ENCODE measurements at regions not wholly inside any gene's neighbourhood (a gene's known extent, or its start where the extent isn't known, plus 50 kb on each side); places are given as distances from the start of the nearest gene placed in this dataset.

- no peak for TF ChIP-seq CTCF (IDR thresholded peaks at IDR 0.05; ENCODE audit: extremely low read depth, missing control alignments)
Observed at GRCh38 chr13:111609631-111610030, 289.2 kb downstream of the TEX29 start.

GRCh38 chr13:111610081-111610480 is 289.6 kb downstream of the TEX29 start:
- DNase-seq (ENCODE audit: low spot score), result no peak
- no peak for TF ChIP-seq CTCF (IDR thresholded peaks at IDR 0.05; ENCODE audit: extremely low read depth, missing control alignments)

More at GRCh38 chr13:111609631-111610030, 289.2 kb downstream of the TEX29 start:
- DNase-seq (ENCODE audit: low spot score), result no peak

GRCh38 chr13:111610879-111611278 is 290.4 kb downstream of the TEX29 start:
- no peak for TF ChIP-seq CTCF (IDR thresholded peaks at IDR 0.05; ENCODE audit: extremely low read depth, missing control alignments)
- no peak for DNase-seq (ENCODE audit: low spot score)

GRCh38 chr13:111611651-111612050 is 291.2 kb downstream of the TEX29 start:
- no peak for TF ChIP-seq CTCF (IDR thresholded peaks at IDR 0.05; ENCODE audit: extremely low read depth, missing control alignments)
- no peak for DNase-seq (ENCODE audit: low spot score)

- TF ChIP-seq CTCF (IDR thresholded peaks at IDR 0.05; ENCODE audit: extremely low read depth, missing control alignments), result no peak
- no peak for DNase-seq (ENCODE audit: low spot score)
Observed at GRCh38 chr13:111612886-111613285, 292.4 kb downstream of the TEX29 start.

GRCh38 chr13:111614009-111614408 is 293.6 kb downstream of the TEX29 start:
- no peak for TF ChIP-seq CTCF (IDR thresholded peaks at IDR 0.05; ENCODE audit: extremely low read depth, missing control alignments)
- no peak for DNase-seq (ENCODE audit: low spot score)

GRCh38 chr13:111614613-111615012 is 294.2 kb downstream of the TEX29 start:
- no peak for DNase-seq (ENCODE audit: low spot score)
- no peak for TF ChIP-seq CTCF (IDR thresholded peaks at IDR 0.05; ENCODE audit: extremely low read depth, missing control alignments)
